ENCODE measurements at regions not wholly inside any gene's neighbourhood (a gene's known extent, or its start where the extent isn't known, plus 50 kb on each side); places are given as distances from the start of the nearest gene placed in this dataset.

- Mint-ChIP-seq H3K9me3 (no peaks in the 10 kb centered on the region), H3K36me3 (ENCODE audit: low read depth) (no peaks in the 10 kb centered on the region), H3K4me3 (no peak overlapping the region), H3K4me1 (no peaks in the 10 kb centered on the region), H3K27me3 (peaks cover 9% of the 10 kb centered on the region), H3K27ac (no peak overlapping the region)
- intact Hi-C loops (cut with micrococcal nuclease): no loop called here
- DNase-seq: no peak
Observed at GRCh38 chr4:176383273-176384077, 63.7 kb downstream of the SPCS3 start.

- DNase-seq: no peak
- Mint-ChIP-seq H3K4me1 (no peaks in the 10 kb centered on the region), H3K9me3 (no peaks in the 10 kb centered on the region), H3K27me3 (peaks cover 4% of the 10 kb centered on the region), H3K4me3 (no peak overlapping the region), H3K27ac (no peak overlapping the region), H3K36me3 (ENCODE audit: low read depth) (no peaks in the 10 kb centered on the region)
- intact Hi-C loops (cut with micrococcal nuclease): no loop called here
Observed at GRCh38 chr4:176385601-176386000, 65.8 kb downstream of the SPCS3 start.

- Mint-ChIP-seq H3K27me3 (peaks cover 4% of the 10 kb centered on the region), H3K9me3 (no peaks in the 10 kb centered on the region), H3K36me3 (ENCODE audit: low read depth) (no peaks in the 10 kb centered on the region), H3K27ac (no peak overlapping the region), H3K4me3 (no peak overlapping the region), H3K4me1 (no peaks in the 10 kb centered on the region)
- DNase-seq: no peak
- intact Hi-C loops (cut with micrococcal nuclease): no loop called here
Observed at GRCh38 chr4:176387571-176387970, 67.8 kb downstream of the SPCS3 start.

- Mint-ChIP-seq H3K9me3 (peaks cover 7% of the 10 kb centered on the region), H3K4me1 (no peaks in the 10 kb centered on the region)
- intact Hi-C loops (cut with micrococcal nuclease): no loop called here
Observed at GRCh38 chr4:176393306-176394013, 73.7 kb downstream of the SPCS3 start.

GRCh38 chr4:176400816-176401461 is 81.2 kb downstream of the SPCS3 start:
- H3K9me3 Mint-ChIP-seq: peaks cover 7% of the 10 kb centered on the region
- intact Hi-C loops (cut with micrococcal nuclease): no loop called here
- no peak overlapping the region for H3K4me3 Mint-ChIP-seq
- no peaks in the 10 kb centered on the region for H3K27me3 Mint-ChIP-seq
- no peak for DNase-seq
- no peaks in the 10 kb centered on the region for H3K4me1 Mint-ChIP-seq
- H3K36me3 Mint-ChIP-seq (ENCODE audit: low read depth): no peaks in the 10 kb centered on the region
- H3K27ac Mint-ChIP-seq: no peak overlapping the region

More at GRCh38 chr4:176393306-176394013, 73.7 kb downstream of the SPCS3 start:
- no peak for DNase-seq
- Mint-ChIP-seq H3K27ac (no peak overlapping the region), H3K27me3 (no peaks in the 10 kb centered on the region), H3K36me3 (ENCODE audit: low read depth) (no peaks in the 10 kb centered on the region), H3K4me3 (no peak overlapping the region)

GRCh38 chr4:176404621-176405020 is 84.9 kb downstream of the SPCS3 start:
- no peak overlapping the region for H3K4me3 Mint-ChIP-seq
- H3K9me3 Mint-ChIP-seq: no peaks in the 10 kb centered on the region
- intact Hi-C loops (cut with micrococcal nuclease): no loop called here
- no peaks in the 10 kb centered on the region for H3K27me3 Mint-ChIP-seq
- DNase-seq: no peak
- no peaks in the 10 kb centered on the region for H3K4me1 Mint-ChIP-seq
- no peak overlapping the region for H3K27ac Mint-ChIP-seq
- H3K36me3 Mint-ChIP-seq (ENCODE audit: low read depth): no peaks in the 10 kb centered on the region

- no peaks in the 10 kb centered on the region for H3K9me3 Mint-ChIP-seq
- intact Hi-C loops (cut with micrococcal nuclease): no loop called here
- H3K36me3 Mint-ChIP-seq (ENCODE audit: low read depth): no peaks in the 10 kb centered on the region
- no peak overlapping the region for H3K4me3 Mint-ChIP-seq
- H3K27ac Mint-ChIP-seq: no peak overlapping the region
- no peaks in the 10 kb centered on the region for H3K27me3 Mint-ChIP-seq
- no peaks in the 10 kb centered on the region for H3K4me1 Mint-ChIP-seq
- no peak for DNase-seq
Observed at GRCh38 chr4:176406297-176406696, 86.5 kb downstream of the SPCS3 start.

- Mint-ChIP-seq H3K27me3 (no peaks in the 10 kb centered on the region), H3K36me3 (ENCODE audit: low read depth) (no peaks in the 10 kb centered on the region), H3K27ac (no peak overlapping the region), H3K4me1 (no peaks in the 10 kb centered on the region), H3K4me3 (no peak overlapping the region), H3K9me3 (no peaks in the 10 kb centered on the region)
- intact Hi-C loops (cut with micrococcal nuclease): no loop called here
- DNase-seq: no peak
Observed at GRCh38 chr4:176406736-176407135, 87.0 kb downstream of the SPCS3 start.

GRCh38 chr4:176409627-176410026 is 89.9 kb downstream of the SPCS3 start:
- H3K4me3 Mint-ChIP-seq: no peak overlapping the region
- no peaks in the 10 kb centered on the region for H3K36me3 Mint-ChIP-seq (ENCODE audit: low read depth)
- H3K27me3 Mint-ChIP-seq: no peaks in the 10 kb centered on the region
- DNase-seq: no peak
- no peak overlapping the region for H3K27ac Mint-ChIP-seq
- H3K4me1 Mint-ChIP-seq: no peaks in the 10 kb centered on the region
- intact Hi-C loops (cut with micrococcal nuclease): no loop called here
- no peaks in the 10 kb centered on the region for H3K9me3 Mint-ChIP-seq

- H3K27me3 Mint-ChIP-seq: no peaks in the 10 kb centered on the region
- DNase-seq: no peak
- no peaks in the 10 kb centered on the region for H3K9me3 Mint-ChIP-seq
- no peak overlapping the region for H3K27ac Mint-ChIP-seq
- H3K36me3 Mint-ChIP-seq (ENCODE audit: low read depth): no peaks in the 10 kb centered on the region
- no peaks in the 10 kb centered on the region for H3K4me1 Mint-ChIP-seq
- H3K4me3 Mint-ChIP-seq: no peak overlapping the region
- intact Hi-C loops (cut with micrococcal nuclease): no loop called here
Observed at GRCh38 chr4:176413171-176413570, 93.4 kb downstream of the SPCS3 start.

GRCh38 chr4:176422001-176422400 is 102.2 kb downstream of the SPCS3 start:
- DNase-seq: no peak
- no peaks in the 10 kb centered on the region for H3K4me1 Mint-ChIP-seq
- no peak overlapping the region for H3K27ac Mint-ChIP-seq
- intact Hi-C loops (cut with micrococcal nuclease): no loop called here
- no peaks in the 10 kb centered on the region for H3K27me3 Mint-ChIP-seq
- H3K4me3 Mint-ChIP-seq: no peak overlapping the region
- H3K36me3 Mint-ChIP-seq (ENCODE audit: low read depth): no peaks in the 10 kb centered on the region
- no peaks in the 10 kb centered on the region for H3K9me3 Mint-ChIP-seq

GRCh38 chr4:176422511-176422910 is 102.7 kb downstream of the SPCS3 start:
- no peak overlapping the region for H3K27ac Mint-ChIP-seq
- H3K9me3 Mint-ChIP-seq: no peaks in the 10 kb centered on the region
- H3K4me1 Mint-ChIP-seq: no peaks in the 10 kb centered on the region
- H3K4me3 Mint-ChIP-seq: no peak overlapping the region
- no peaks in the 10 kb centered on the region for H3K36me3 Mint-ChIP-seq (ENCODE audit: low read depth)
- no peak for DNase-seq
- no peaks in the 10 kb centered on the region for H3K27me3 Mint-ChIP-seq
- intact Hi-C loops (cut with micrococcal nuclease): no loop called here

- H3K9me3 Mint-ChIP-seq: no peaks in the 10 kb centered on the region
- no peaks in the 10 kb centered on the region for H3K27me3 Mint-ChIP-seq
- intact Hi-C loops (cut with micrococcal nuclease): no loop called here
- H3K4me1 Mint-ChIP-seq: no peaks in the 10 kb centered on the region
- H3K27ac Mint-ChIP-seq: no peak overlapping the region
- no peak for DNase-seq
- H3K36me3 Mint-ChIP-seq (ENCODE audit: low read depth): no peaks in the 10 kb centered on the region
- H3K4me3 Mint-ChIP-seq: no peak overlapping the region
Observed at GRCh38 chr4:176425035-176425434, 105.3 kb downstream of the SPCS3 start.

- no peak for DNase-seq
- Mint-ChIP-seq H3K27me3 (no peaks in the 10 kb centered on the region), H3K36me3 (ENCODE audit: low read depth) (no peaks in the 10 kb centered on the region), H3K4me3 (no peak overlapping the region), H3K9me3 (no peaks in the 10 kb centered on the region), H3K4me1 (peaks cover 9% of the 10 kb centered on the region), H3K27ac (no peak overlapping the region)
- intact Hi-C loops (cut with micrococcal nuclease): no loop called here
Observed at GRCh38 chr4:176432811-176433540, 113.2 kb downstream of the SPCS3 start.

Data from activated CD4-positive, alpha-beta T cell treated with anti-CD3 and anti-CD28 coated beads, Interleukin-2, amount 10 ng/mL, durations not matched to agents 24 days and 14 days (primary cell).